ENCODE measurements at regions not wholly inside any gene's neighbourhood (a gene's known extent, or its start where the extent isn't known, plus 50 kb on each side); places are given as distances from the start of the nearest gene placed in this dataset.

DNA sequence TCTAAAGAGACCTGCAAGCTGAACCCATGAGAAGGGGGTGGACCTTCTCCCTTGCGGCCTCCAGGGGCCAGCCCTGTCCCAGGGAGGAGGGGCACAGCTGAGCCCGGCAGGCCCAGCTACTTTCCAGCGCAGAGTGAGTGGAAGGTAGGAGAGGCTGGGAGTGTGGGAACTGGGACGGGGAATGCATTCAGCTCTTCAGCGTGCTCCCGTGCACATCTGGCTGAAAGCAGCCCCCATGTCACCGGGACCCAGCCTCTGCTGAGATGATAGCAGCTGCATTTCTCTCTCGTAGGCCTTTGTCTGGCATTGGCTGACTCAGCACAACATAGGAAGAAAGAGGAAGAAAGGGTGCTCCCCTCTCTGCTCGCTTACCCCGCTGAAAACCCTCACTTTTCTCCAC lies 951.5 kb downstream of the TBC1D22A start:
- Histone ChIP-seq H3K4me3 (no peak overlapping the region), H3K36me3 (no peaks in the 10 kb centered on the region), H3K27me3 (peaks cover 0 to 10% (median 0%) of the 10 kb centered on the region in 3 donors), H3K27ac (no peak overlapping the region), H3K9me3 (no peaks in the 10 kb centered on the region), H3K4me1 (no peaks in the 10 kb centered on the region)
- TF ChIP-seq EP300 (IDR thresholded peaks at IDR 0.05) = no peak
- TF ChIP-seq POLR2A (IDR thresholded peaks at IDR 0.05) = no peak
- TF ChIP-seq, protein P1, sequence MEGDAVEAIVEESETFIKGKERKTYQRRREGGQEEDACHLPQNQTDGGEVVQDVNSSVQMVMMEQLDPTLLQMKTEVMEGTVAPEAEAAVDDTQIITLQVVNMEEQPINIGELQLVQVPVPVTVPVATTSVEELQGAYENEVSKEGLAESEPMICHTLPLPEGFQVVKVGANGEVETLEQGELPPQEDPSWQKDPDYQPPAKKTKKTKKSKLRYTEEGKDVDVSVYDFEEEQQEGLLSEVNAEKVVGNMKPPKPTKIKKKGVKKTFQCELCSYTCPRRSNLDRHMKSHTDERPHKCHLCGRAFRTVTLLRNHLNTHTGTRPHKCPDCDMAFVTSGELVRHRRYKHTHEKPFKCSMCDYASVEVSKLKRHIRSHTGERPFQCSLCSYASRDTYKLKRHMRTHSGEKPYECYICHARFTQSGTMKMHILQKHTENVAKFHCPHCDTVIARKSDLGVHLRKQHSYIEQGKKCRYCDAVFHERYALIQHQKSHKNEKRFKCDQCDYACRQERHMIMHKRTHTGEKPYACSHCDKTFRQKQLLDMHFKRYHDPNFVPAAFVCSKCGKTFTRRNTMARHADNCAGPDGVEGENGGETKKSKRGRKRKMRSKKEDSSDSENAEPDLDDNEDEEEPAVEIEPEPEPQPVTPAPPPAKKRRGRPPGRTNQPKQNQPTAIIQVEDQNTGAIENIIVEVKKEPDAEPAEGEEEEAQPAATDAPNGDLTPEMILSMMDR (IDR thresholded peaks at IDR 0.05) = no peak
- TF ChIP-seq POLR2AphosphoS5 (IDR thresholded peaks at IDR 0.05) = no peak
- WGBS, 2 donors = 61 to 62% methylated on average over 10 of the region's 10 CpGs
- intact Hi-C loops (cut with DNase I) = no loop called here
- no peak for DNase-seq

DNA sequence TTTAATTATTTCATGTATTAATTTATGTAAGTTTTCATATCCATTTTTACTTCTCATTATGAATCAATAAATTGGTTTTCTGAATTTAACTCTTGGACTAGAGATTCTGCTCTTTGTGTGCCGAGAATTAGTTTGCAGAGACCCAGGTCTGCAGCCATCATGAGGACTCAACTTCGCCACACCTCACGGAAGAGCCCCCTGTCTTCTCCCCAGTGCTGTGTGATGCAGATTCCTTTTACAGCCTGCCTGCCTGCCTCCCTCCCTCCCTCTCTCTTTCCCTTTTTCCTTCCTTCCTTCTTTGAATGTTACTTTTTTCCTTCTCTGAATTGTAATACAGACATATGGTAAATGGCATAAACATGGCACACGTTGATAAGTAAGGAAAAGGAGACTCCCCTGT lies 947.7 kb downstream of the TBC1D22A start:
- DNase-seq = no peak
- intact Hi-C loops (cut with DNase I) = no loop called here
- H3K36me3 ChIP-seq = no peaks in the 10 kb centered on the region
- no peak overlapping the region for H3K27ac ChIP-seq
- TF ChIP-seq, protein P1 (IDR thresholded peaks at IDR 0.05) = no peak
- TF ChIP-seq POLR2AphosphoS5 (IDR thresholded peaks at IDR 0.05) = no peak
- TF ChIP-seq EP300 (IDR thresholded peaks at IDR 0.05) = no peak
- no peak for TF ChIP-seq POLR2A (IDR thresholded peaks at IDR 0.05)
- H3K4me1 ChIP-seq = no peaks in the 10 kb centered on the region
- 73 to 77% methylated on average over 4 of the region's 4 CpGs for WGBS, 2 donors
- H3K4me3 ChIP-seq = no peak overlapping the region
- H3K27me3 ChIP-seq = peaks cover 0 to 8% (median 0%) of the 10 kb centered on the region in 3 donors
- H3K9me3 ChIP-seq = no peaks in the 10 kb centered on the region

DNA sequence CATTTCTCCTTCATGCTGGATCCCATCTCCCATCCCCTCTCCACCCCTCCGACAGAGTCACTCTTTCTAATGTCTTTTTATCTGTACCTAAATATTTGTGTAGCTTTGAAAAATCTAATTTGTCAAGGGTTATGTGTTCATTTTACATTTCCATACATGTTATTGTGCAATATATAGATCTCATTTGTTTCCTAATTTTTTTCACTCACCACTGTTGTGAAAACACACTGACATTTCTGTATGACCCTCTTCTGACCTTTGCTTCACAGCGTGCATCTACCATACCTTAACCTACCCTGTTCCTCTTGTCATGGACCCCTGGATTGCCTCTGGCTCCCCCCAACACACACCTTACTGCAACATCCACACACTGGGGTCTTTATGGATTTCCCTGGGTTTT lies 942.9 kb downstream of the TBC1D22A start:
- H3K9me3 ChIP-seq = no peaks in the 10 kb centered on the region
- H3K36me3 ChIP-seq = no peaks in the 10 kb centered on the region
- 76 to 82% methylated on average over 2 of the region's 2 CpGs for WGBS, 2 donors
- TF ChIP-seq, protein P1 (IDR thresholded peaks at IDR 0.05) = no peak
- TF ChIP-seq POLR2A (IDR thresholded peaks at IDR 0.05) = no peak
- no peak for TF ChIP-seq POLR2AphosphoS5 (IDR thresholded peaks at IDR 0.05)
- no peak for TF ChIP-seq EP300 (IDR thresholded peaks at IDR 0.05)
- intact Hi-C loops (cut with DNase I) = no loop called here
- H3K27me3 ChIP-seq = no peaks in the 10 kb centered on the region
- no peak for DNase-seq
- H3K27ac ChIP-seq = no peak overlapping the region
- H3K4me3 ChIP-seq = no peak overlapping the region
- H3K4me1 ChIP-seq = no peaks in the 10 kb centered on the region

DNA sequence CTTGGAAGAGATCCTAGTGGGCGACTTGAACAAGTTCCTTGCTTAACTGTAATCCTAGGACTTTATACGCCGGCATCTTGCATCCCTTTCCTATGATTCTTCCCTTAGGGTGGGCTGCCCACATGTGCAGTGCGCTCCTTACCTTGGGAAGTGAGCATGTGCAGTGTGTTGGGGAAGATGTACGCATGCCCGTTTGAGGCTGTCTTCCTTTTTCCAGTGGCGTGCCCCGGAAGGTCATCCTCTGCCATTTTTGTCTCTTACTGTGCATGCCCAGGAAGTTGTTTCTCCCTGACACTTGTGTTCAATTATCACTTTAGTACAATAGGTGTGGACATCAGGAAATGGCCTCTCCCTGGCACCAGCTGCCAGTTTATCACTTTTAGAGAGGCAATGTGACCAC lies 936.5 kb downstream of the TBC1D22A start:
- WGBS, 2 donors = 79 to 84% methylated on average over 8 of the region's 8 CpGs

More for the DNA sequence above, 936.5 kb downstream of the TBC1D22A start:
- Histone ChIP-seq H3K9me3 (no peaks in the 10 kb centered on the region), H3K27me3 (no peaks in the 10 kb centered on the region), H3K36me3 (no peaks in the 10 kb centered on the region), H3K4me3 (no peak overlapping the region), H3K4me1 (no peaks in the 10 kb centered on the region), H3K27ac (no peak overlapping the region)
- no peak for TF ChIP-seq POLR2A (IDR thresholded peaks at IDR 0.05)
- no peak for TF ChIP-seq POLR2AphosphoS5 (IDR thresholded peaks at IDR 0.05)
- no peak for TF ChIP-seq EP300 (IDR thresholded peaks at IDR 0.05)
- TF ChIP-seq, protein P1 (IDR thresholded peaks at IDR 0.05) = no peak
- intact Hi-C loops (cut with DNase I) = no loop called here
- DNase-seq = no peak
